SIG-M5 treated with dmso at 0.1 percent for 504 hours (cell line): ENCODE measurements at regions not wholly inside any gene's neighbourhood (a gene's known extent, or its start where the extent isn't known, plus 50 kb on each side); places are given as distances from the start of the nearest gene placed in this dataset.
"Not testable (repeated sequence)": the region's sequence is repeated elsewhere in the genome, so short reads cannot be mapped to it uniquely, and the experiment has no call there.

Source experiments
- DNase-seq: peaks from one replicate; lab custom pipeline; 2025; ENCODE audit not compliant: unreplicated experiment; lab: John Stamatoyannopoulos, UW

DNA sequence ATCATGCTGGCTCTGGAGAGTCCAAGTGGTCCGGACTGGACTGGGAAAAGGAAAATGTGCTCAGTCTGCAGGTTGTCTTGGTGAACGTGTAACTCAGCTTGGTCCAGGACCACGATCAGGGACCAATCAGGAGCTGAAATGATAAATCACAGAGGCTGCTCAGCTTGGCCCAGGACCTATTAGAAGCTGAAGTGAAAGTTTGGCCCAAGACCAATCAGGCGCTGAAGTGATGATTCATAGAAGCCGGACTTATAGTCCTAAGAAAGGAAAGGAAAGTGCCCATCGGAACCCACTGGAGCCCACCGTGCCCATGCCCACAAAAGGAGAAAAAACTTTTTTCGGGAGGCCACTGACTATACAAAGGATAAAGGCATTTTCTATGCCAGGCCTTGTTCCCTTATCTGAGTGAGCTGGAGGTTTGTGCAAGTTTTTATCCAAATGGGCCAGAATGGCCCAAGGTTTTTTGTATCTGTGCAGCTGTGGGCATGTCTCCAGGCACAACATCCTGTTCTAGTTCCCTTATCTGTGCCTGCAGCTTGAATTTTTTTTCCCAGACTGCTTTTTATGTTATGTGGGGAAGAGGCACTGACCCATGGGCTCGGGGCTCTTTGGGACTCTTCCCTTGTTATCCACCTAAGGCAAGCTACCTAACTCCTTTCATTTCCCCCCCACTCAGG, 194.4 kb downstream of the FAM133A start:
- no peak for DNase-seq

DNA sequence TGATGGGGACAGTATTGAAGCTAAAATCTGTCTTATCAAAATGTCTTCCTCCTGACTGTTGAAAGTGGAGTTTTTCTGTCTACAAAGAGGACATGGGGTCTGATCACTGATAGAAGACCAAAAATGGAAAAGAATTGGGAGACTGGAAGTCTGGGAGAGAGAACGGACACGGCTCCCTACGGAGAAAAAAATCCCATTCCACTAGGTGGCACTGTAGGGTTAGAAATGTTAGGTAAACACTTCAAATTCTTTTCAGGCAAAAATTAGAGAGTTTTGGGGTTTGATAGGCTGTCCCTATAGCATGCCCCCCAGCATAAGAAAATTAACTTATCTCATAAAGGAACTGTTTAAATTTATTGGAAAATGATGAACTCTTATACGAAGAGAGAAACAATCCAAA, 200.5 kb downstream of the FAM133A start:
- peak; percentile 6 for DNase-seq

DNA sequence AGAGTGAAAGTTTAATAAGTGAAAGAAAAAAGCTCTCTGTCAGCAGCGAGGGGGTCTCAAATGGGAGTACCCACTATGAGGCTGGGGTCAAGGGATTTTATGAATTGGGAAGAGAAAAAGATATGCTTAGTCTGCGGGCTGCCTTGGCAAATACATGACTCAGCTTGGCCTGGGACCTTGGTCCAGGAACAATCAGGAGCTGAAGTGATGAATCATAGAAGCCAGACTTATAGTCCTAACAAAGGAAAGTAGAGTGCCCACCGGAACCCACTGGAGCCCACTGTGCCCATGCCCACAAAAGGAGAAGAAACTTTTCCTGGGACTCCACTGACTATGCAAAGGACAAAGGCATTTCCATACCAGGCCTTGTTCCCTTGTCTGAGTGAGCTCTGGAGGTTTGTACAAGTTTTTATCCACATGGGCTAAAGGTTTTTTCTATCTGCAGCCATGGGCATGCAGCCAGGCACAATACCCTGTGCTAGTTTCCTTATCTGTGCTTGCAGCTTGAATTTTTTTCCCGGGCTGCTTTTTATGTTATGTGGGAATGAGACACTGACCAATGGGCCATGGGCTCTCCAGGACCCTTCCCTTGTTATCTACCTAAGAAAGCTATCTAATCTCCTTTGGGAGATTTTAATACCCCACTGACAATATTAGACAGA, 201.7 kb downstream of the FAM133A start:
- DNase-seq: no peak

DNA sequence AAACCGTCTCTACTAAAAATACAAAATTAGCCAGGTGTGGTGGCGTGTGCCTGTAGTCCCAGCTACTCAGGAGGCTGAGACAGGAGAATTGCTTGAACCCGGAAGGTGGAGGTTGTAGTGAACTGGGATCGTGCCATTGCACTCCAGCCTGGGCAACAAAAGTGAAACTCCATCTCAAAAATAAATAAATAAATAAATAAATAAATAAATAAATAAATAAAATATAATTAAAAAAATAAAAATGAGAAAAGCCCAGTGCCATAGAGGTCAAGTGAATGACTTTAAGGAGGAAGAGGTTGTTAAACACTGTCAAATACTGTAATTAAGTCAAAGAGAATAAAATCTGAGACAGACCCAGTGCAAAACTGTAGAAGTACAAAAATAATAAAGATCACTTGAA, 247.0 kb downstream of the FAM133A start:
- DNase-seq: not testable (repeated sequence)

DNA sequence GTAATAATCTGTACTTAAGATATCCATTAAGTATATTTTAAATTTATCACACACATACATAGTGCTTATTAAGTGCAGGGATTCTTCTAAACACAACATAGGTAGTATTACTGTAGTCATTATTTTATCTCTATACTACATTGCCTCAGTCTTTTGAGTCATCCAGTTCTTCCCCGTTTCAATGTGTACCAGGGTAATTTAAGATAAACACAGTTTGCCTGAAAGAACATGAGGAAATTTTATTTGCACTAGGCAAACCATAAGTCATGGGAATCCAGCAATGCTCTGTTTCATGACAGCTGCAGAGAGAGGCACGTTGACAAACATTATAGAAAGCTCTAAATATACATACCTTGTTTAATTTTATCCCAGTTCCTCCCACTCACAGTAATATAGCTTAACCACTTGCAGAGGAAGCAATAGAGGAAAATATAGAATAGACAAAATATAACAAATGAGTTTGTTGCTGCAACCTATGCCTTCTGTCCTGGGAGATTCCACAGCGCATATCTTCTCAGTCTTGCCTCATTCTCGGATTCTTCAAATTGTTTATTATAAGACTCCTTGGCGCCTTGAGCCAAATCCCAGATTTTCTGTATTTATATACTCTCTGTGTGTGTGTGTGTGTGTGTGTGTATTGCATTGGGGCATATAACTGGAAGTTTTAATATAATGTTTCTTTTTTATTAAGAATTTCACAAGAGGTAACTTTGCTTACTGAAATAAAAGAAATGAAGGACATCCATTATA, 258.6 kb downstream of the FAM133A start:
- no peak for DNase-seq

- DNase-seq: no peak
Measured at GRCh38 chrX:93977641-93978040, 303.6 kb downstream of the FAM133A start.

DNA sequence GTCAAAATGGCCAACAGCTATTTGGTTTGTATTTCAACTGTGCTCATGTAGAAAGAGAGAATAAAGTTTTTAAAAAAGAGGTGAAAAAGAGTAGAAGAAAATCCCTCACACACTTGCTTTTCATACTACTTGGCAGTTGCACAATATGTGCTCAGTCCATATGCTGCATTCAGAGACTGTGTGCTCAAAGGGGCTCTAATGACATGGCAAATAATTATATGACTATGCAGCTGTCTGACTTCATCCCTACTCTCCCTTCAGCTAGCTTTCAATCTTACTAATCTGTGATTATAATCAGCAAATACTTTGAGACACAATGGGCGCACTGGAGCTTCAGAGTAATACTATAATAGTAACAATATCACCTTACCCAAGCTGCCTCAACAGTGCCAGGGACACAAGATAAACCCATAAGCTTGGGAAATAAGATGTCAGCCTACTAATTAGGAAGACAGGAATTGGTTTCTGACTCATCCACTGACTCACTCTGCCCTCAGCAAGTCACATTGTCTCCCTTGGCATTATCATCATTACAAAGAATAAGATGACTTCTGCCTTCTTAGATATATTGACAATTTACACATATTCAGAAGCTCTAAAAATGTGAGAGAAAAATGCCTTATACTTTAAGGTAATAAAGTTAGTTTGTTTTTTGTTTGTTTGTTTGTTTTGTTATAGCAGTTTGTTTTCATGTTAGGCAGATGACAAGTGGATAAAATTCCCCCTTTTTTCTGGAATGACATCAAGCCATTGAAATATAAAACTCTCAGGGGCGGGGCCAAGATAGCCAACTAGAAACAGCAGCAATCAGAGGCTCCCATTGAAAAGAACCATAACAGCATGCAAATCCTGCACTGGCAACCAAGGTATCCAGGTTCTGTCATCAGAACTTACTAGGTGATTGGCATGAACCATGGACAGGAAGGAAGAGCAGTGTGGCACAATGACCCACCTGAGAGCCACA, 311.6 kb downstream of the FAM133A start:
- no peak for DNase-seq
